NOMO-1 treated with dmso at 0.1 percent for 144 hours (cell line): ENCODE measurements at regions not wholly inside any gene's neighbourhood (a gene's known extent, or its start where the extent isn't known, plus 50 kb on each side); places are given as distances from the start of the nearest gene placed in this dataset.
"Not testable (repeated sequence)": the region's sequence is repeated elsewhere in the genome, so short reads cannot be mapped to it uniquely, and the experiment has no call there.

Experiments
- DNase-seq: peaks from one replicate; lab custom pipeline; 2025; ENCODE audit not compliant: unreplicated experiment; lab: John Stamatoyannopoulos, UW

DNA sequence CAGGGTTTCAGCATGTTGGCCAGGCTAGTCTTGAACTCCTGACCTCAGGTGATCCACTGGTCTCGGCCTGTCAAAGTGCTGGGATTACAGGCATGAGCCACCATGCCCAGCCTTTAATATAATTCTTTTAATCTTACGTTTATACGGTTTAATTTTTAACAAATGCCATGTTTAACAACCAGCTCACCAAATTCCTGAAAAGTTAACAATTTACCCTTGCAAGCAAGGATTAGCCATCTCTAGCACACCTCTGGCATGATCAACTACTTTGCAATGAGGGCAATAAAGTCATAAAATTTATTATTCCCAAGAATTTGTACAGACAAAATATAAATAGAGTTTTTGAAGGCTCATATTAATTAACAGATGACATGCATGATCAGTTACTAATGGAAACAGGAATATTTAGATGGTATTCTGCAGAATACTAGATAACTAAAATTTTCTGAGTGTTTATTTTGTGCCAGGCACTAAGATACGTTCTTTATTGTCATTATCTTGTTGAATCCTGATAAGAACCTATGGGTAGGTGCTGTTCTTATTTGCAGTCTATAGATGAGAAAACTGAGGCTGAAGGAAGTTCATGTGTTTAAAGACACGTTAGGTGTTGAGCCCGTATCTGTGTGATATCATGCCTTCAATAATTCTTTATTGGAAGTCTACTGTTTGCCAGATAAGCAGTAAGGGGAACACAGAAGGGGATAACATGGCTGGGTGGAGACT, 190.1 kb downstream of the CDCA7 start:
- DNase-seq: no peak

DNA sequence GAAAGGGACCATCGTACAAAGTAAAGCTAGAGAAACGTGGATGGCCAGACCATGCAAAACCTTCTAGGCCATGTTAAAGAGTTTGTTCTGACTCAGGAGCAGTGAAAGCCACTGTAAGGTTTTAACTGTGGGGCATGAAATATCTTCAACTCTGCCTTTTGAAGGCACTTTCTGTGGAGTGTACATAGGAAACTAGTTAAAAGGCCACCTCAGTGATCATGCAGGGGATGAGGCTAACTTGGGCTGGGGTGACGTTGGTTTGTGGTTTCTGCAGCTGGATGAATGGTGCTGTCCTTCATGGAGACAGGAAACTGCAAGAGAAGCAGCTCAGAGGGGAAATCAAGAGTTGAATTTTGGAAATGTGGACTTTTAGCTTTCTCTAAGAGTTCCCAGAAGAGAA, 190.7 kb downstream of the CDCA7 start:
- DNase-seq: no peak

DNA sequence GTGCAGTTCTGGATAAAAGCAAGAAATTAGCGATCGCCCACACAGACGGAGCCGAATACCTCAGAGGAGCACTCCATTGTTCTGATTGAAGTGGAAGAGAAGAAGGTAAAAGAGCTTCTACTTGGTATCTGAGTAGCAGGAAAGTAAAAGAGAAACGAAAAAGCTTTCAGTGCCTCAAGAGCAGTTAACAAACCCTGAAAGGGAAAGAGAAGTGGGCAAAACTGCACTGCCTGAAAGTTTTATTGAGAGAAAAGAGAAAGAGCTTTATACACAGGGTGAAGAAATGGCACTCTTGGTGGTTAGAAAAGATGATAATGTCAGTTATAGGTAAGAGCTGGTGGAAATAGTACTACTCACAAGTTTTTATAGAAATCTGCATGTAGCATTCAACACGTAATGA, 192.8 kb downstream of the CDCA7 start:
- DNase-seq: no peak

DNA sequence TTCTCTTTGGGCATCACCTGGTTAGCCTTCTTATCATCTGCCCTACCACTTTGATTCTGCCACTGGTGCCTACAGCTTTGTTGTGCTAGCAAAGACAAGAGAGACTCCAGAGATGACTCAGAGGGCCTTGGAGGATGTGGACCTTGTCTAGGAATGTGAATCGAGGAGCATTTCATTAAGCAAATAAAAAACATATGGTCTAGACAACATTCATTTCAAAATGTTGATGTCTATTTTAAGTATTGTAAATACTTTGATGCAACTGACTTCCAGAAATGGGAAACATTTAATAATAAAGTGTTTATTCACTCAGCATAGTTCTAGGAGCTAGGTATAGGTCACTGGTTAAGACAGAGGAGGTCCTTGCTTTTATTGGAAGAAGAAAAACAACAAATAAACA, 195.5 kb downstream of the CDCA7 start:
- no peak for DNase-seq

DNA sequence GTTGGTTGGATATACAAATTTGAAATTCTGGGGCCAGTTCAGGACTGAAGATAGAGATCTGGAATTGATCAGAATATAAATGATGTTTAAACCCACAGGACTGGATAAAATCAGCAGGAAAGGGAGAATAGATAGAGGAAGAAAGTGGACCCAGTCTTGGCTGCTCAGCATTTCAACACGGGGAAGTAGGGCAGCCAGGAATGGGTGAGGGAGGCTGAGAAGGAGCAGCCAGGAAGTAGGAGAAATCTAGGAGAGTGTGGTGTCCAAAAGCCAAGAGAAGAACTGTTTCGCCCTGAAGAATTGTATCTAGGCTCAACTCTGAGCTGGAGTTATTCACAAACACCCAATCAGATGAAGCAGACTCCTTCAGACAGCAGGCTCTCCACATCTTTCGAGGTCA, 197.9 kb downstream of the CDCA7 start:
- DNase-seq: no peak

DNA sequence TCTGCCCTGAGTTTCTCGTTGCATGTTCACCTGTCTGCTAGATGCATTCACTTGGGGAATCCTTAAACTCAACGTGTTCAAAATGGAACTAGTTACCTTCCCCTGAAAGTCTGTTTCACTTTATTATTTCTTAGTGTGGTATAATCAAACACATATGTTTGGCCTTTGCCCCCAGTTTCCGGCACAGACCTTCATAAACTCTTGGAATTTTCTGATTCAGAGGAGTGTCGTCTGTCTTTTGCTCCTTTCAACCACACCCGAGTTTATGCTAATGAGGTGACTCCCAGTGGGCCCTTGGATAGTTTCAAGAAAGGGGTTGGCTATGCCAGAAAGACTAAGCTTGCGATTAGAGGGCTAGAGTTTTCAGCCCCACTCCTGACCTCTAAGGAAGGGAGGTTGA, 198.9 kb downstream of the CDCA7 start:
- no peak for DNase-seq

DNA sequence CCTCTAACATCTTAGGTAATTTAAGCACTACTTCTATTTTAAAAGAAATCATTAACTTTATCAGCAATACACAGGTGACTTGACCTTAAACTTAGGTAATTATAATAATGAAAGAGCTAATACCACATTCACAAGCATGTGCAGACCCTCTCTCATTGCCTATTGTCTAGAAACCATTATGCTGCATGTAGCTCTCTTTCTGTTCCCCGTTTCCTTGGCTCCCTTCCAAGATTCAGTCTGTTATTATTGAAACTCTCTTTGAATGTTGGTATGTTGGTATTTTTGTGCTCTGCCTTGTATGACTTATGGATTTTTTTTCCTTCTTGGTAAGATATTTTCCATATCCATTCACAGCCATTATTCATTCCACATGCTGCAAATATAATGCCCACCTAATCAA, 201.2 kb downstream of the CDCA7 start:
- DNase-seq: no peak

DNA sequence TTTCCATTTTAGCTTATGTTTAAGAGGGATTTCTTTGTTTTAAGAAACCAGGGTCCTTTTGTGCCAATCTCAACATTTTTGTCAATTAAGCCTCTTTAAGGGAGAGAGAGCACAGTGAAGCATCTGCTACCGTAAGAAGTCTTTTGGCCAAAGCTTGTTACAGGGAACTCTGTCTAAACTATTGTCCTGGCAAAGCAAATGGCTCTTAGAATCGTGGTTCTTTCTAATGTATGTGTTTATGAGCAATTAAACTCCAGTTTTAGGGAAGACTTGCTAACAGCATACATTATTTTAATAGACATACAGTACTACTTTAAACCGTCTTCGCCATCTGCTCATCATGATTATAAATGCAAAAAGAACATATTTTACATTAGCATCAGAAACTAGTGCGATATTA, 202.1 kb downstream of the CDCA7 start:
- DNase-seq: no peak

DNA sequence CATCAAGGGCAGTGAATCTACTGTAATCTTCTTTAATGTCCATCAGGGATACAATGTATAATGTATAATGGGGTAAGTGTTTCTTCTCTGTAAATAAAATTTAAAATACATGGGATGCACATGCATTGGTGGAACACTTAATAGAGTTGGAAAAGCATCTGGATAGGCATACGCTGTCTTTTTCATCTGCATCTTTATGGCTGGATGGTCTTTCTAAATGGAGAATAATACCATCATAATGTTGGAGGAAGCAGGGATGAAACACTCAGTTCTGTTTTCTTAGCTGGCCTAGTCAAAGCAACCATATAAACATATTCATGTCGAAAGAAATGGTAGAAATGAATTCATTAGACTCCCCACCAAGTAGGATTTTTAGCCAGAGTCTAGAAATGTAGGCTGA, 202.8 kb downstream of the CDCA7 start:
- no peak for DNase-seq

DNA sequence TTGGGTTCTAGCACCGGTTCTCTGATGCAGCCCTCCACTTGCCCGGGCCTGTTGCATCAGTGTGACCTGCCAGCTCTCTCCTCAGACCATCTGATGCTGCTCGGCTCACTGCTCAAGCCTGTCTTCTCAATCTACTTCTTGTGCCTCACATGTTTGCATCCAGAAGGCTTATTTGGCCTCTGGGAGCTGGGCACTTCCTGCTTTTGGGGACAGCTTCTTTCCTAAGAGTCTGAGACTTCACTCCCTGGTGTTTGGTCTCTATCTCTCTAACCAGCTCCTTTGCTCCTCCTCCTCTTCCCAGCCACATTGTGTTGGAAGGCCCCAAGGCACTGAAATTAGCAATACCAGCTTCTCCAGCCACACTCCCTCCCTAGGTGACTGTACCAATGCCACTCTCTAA, 212.8 kb downstream of the CDCA7 start:
- no peak for DNase-seq

DNA sequence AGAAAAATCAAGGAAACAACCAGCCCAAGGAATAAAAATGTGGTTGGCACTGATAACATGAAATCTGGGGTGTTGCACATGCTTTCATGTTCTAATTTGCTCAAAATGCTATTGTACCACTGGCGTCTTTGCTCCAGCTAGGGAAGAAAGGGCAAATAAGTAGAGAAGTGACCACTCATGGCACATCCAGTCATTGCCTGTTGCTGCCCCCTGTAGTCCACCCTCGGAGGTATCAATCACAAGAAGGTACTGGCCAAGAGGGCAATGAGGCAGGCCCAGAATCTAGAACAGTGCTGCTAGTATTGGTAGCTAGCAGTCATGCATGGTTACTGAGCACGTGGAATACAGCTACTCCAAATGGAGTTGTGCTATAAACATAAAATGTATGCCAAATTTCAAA, 213.4 kb downstream of the CDCA7 start:
- DNase-seq: no peak

DNA sequence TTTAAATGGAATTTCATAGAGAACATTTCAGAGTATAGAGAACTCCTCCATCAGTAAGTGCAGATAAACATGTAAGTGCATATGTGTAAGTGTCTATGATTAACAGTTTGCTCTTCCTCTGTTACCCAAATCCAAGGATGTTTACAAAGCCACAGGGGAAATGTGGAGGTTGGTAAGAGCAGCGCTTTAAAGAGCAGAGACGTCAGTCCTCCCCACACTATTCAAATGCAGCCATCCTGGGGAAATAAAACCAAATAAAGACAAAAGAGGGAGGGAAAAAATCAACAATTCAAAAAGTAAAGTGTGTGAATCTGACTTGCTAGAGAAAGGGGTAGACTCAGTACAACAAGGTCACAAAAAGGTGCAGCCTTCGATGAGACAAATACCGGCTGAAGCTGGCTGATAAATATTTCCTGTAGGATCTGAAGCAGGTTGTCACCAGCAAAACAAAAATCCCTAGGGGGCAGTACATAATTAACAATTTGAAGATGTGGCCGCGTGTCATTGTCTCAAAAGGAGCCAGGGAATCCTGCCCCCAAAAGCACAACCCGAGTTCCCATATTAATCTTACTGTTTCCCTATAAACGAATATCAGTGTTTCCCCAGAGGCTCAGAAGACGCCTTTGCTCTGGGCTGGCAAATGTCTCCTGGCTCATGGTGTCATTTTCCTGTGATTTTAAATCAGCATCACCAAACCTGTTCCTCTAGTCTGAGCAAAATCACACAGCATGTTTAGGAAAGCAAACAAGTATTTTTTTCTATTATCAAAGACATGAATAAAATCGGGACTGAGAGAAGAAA, 216.5 kb downstream of the CDCA7 start:
- DNase-seq: no peak

DNA sequence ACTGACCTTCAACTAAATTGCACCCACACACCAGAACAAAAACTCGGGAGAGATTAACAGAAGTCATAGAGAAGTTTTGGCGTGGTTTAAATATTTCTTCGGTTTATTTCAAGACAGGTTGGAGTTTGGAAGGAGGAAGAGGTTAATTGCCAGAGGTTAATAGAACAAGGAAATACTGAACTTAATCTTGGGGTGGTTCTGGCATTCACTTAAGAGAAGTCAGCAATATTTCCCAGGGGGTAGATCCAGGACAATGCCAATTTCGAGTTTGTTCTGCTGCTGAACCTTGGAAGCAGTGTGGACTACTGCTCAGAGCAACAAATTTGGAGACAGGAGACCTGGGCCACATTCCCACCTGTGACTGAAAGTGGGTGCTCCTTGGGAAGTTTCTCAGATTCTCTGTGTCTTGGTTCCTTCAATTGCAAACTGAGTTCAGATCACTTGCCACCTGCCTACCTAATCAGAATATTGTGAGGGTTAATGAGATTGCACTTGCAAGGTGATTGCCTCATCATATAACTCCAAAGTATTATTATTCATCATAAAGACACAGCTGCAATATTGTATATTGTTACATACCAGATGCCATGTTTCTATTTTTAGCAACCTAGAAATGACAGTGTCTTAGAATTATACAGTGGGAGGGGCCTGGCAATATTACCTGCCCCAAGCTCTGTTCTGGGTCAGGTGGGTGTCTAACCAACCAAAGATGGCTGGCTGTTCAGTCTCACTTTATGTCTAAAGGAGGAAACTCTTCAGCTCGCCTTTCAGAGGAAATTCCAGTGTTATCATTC, 217.4 kb downstream of the CDCA7 start:
- DNase-seq: no peak

DNA sequence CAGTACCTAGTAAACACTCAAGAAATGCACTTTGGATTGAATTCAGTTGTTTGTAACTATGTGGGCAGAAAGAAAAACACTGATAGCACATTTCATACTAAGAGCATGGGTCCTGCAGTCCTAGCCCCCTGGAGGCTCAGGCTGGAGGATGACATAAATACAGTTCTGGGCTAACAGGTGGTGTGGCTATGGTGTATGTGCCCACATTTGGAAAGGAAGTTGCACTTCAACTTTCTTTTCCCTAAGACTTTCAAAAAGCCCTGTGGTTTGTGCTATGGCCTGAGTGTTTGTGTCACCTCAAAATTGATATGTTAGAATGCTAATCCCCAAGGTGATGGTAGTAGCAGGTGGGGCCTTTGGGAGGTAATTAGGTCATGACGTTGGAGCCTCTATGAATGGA, 218.2 kb downstream of the CDCA7 start:
- DNase-seq: no peak

DNA sequence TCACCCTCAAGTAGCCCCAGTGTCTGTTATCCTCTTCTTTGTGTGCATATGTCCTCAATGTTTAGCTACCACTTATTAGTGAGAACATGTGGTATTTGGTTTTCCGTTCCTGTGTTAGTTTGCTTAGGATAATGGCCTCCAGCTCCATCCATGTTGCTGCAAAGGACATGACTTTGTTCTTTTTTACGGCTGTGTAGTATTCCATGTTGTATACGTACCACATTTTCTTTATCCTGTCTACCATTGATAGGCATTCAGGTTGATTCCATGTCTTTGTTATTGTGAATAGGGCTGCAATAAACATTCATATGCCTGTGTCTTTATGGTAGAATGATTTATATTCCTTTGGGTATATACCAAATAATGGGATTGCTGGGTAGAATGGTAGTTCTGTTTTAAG, 219.1 kb downstream of the CDCA7 start:
- not testable (repeated sequence) for DNase-seq

DNA sequence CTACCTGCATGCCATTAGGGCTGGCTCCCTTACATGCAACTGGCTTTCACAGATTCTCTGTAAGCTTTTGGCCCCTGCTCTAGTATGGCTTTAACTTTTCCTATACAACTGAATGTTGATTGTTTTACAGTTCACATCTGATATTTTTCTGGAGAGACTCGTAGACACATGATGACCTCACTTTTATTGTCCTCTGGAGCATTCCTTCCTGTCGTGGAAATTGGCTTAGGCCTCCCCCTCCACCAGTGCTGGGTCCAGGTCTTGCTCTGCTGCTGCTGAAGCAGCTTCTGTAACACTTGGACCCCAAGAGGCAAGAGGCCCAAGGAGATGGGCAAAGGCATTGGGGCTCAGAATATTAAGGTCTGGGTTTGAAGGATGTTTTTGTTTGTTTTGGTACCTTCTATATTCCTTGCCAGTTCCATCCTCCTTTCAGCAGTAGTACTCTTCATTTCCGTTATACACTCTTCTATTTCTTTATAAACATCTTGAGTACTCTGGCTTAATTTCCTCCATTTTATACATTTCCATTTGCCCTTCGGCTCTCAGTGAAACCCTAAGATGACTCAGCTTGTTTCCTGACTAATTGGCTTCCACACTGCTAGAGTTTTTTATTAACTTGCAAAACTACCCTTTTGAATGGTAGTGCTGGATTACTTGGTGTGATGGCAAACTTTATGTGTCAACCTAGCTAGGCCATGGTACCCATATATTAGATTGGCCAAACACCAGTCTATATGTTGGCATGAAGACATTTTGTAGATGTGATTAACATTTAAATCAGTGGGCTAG, 219.8 kb downstream of the CDCA7 start:
- no peak for DNase-seq

DNA sequence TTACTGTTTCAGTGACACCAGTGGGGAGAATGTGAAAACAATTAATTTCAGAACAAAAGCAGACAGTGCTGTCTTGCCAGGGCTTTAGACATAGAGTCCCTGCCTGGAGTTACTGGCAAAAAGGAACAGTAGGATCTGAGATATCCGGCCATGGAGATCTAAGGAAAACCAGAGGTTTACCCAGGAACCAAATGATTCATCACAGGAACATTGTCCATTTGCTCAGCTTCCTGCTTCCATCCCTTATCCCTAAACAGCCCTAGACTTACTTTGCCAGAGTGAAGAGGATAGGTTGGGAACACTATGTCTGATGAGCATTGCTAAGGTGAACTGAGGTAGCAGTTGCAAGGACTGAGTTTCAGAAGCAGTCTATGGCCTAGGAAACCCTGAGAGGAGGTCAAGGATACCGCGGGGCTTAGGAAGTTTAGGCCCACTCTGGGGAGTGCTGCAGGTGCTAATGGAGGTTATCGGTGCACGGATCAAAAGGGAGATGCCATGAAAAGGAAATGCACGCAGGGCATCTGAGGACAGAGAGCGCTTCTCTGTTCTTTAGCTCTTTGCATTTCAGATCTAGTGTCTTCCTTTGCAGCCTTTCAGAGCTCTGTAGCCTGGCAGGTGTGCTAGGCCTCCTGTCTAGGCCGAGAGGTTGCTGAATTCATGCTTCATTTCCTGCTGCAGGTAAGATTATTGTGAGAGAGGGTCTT, 223.9 kb downstream of the CDCA7 start:
- no peak for DNase-seq

DNA sequence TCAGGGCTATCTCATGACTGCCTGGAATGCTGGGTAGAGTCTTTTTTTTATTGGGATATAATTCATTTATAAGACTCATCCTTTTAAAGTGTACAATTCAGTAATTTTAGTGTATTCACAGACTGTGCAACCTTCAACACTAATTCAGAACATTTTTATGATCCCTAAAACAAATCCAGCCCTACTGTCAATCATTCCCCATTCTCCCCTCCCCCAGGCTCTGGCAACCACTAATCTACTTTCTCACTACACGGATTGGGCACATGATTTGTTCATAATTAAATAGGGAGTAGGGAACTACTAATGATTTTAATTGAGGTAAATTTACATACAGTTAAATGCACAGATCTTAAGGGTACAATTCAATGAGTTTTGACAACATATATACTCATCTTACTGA, 225.7 kb downstream of the CDCA7 start:
- no peak for DNase-seq

DNA sequence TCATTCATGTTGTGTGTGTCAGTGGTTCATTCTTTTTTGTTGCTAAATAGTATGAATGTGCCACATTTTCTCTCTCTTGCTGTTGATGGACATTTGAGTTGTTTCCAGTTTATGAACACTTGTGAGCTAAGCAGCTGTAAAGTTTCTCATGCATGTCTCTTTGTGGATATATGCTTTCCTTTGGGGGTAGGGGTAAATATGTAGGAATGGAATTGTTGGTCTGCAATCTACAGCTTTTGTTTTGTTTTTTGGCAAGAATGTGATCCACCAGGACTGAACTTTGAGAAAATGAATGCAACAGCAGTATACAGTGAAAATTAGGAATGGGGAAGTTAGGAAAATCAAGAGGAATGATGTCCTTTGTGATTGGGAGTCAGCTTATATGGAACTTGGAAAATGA, 226.3 kb downstream of the CDCA7 start:
- no peak for DNase-seq

DNA sequence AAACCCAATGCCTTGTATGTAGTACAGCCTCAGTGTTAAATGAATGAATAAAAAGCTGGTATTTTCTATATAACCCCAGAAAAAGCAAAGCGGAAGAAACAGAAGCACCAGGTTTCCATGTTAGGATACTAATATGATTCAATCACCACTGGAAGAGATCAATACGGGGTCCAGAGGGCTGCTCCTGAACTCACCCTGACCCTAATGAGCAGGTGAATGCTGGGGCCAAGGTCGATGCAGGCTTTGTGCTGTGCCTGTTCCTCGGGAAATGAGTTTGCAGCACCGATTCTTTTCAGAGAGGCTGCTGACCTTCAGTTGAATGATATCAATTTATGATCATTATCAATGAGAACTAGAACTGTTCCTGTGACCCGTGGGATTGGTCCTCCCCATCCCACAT, 228.5 kb downstream of the CDCA7 start:
- no peak for DNase-seq

DNA sequence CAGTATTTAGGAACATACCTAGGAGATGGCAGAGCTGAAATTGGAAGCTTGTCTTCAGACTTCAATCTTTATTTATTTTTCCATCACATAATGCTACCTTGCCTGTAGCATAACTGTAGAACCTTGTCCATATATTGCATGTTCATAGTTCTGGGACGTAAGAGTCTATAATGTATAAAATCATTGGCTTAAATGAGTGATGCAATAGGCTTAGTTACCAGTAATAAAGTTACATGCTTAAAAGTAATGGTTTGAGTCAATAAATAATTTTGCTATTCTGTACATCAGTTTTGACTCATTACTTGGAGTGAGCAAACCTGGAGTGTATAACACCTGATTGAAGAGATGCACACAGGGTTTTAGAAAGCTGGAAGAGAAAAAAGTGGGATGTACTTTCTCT, 229.3 kb downstream of the CDCA7 start:
- no peak for DNase-seq
